C4-2B (cell line): ENCODE measurements at regions not wholly inside any gene's neighbourhood (a gene's known extent, or its start where the extent isn't known, plus 50 kb on each side); places are given as distances from the start of the nearest gene placed in this dataset.

Experiments used
- CTCF ChIP-seq: fragments of 450-650 bp; conservative IDR thresholded peaks from 2 replicates; pipeline ENCODE4 v1.5.1; 2017; ENCODE audit warnings: mild to moderate bottlenecking
- ZFX ChIP-seq: fragments of 450-650 bp; IDR thresholded peaks from 2 replicates; pipeline ENCODE4 v1.6.1; 2017

DNA sequence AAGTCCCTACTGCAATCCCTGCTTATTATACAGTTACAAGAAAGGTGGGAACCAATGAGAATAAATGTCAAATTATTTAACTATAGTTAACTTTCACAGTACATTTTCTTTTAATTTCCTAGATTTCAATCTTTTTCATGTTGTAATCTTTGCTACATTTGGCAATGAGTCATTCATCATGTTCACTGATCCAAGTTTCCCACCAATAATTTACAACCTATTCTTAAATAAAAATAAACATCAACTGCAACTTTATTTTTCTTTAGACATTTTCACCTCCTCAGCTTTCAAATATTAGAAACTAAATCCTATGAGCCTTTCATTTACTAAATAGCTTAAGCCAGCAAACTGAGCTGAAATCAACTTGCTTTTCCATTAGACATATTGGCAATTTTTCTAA is 541.3 kb upstream of the BTBD3 start:
- TF ChIP-seq CTCF (no peak), ZFX (no peak)
